ENCODE measurements at regions not wholly inside any gene's neighbourhood (a gene's known extent, or its start where the extent isn't known, plus 50 kb on each side); places are given as distances from the start of the nearest gene placed in this dataset.
A peak's percentile ranks its signal among the peaks of the same experiment; 100 is the strongest.

GRCh38 chr13:106917673-106918556, 350.0 kb upstream of the ARGLU1 start:
- peak overlapping the region in 1 of 2 experiments; percentile 98 for H3K14ac ChIP-seq (ENCODE audit: low read length in 2 of 2)
- peak overlapping the region; percentile 66 for H2BK5ac ChIP-seq (ENCODE audit: low read depth, low read length, poor library complexity, severe bottlenecking)
- peaks cover 10% of the 10 kb centered on the region for H3K4me1 ChIP-seq (ENCODE audit: control insufficient read depth, insufficient read depth, low read depth, low read length)
- peak overlapping the region; percentile 96 for H2AFZ ChIP-seq (ENCODE audit: low read depth, low read length)
- H3K4ac ChIP-seq (ENCODE audit: low read depth in 1 of 2, low read length in 2 of 2), result peak overlapping the region; percentile 97 to 98
- H4K91ac ChIP-seq (ENCODE audit: low read length), result peak overlapping the region; percentile 99
- H3K4me2 ChIP-seq (ENCODE audit: low read length, poor library complexity, severe bottlenecking), result peak overlapping the region; percentile 97
- peak overlapping the region; percentile 93 to 99 for H3K18ac ChIP-seq (ENCODE audit: low read depth in 1 of 2, low read length in 2 of 2)
- H2BK120ac ChIP-seq (ENCODE audit: low read depth, low read length), result peak overlapping the region; percentile 94
- H3K79me1 ChIP-seq (replicated peaks; ENCODE audit: low read length, poor library complexity, severe bottlenecking), result no peaks in the 10 kb centered on the region
- H4K8ac ChIP-seq (ENCODE audit: low read length), result peak overlapping the region; percentile 100
- no peak overlapping the region for H2AK5ac ChIP-seq (ENCODE audit: low read length, severe bottlenecking)
- 3% methylated on average over 41 of the region's 63 CpGs for WGBS
- H3K27ac ChIP-seq (ENCODE audit: low read length, poor library complexity, severe bottlenecking), result peak overlapping the region; percentile 40
- peak overlapping the region; percentile 94 for H2BK15ac ChIP-seq (ENCODE audit: low read depth, poor library complexity, severe bottlenecking)
- peak; percentile 74 for DNase-seq
- peak overlapping the region; percentile 93 for H3K9ac ChIP-seq (ENCODE audit: low read length)
- peak overlapping the region in 1 of 2 experiments; percentile 97 for H3K23ac ChIP-seq (ENCODE audit: low read length in 2 of 2)
- H2BK12ac ChIP-seq (ENCODE audit: low read length in 2 of 2), result peak overlapping the region in 1 of 2 experiments; percentile 84
- H3K4me3 ChIP-seq (ENCODE audit: insufficient read depth in 1 of 2, low read depth in 1 of 2, low read length in 2 of 2), result peak overlapping the region; percentile 62 to 81
- H3K27me3 ChIP-seq (ENCODE audit: control insufficient read depth in 1 of 2, insufficient read depth in 1 of 2, low read length in 2 of 2), result no peaks in the 10 kb centered on the region
- H3K9me3 ChIP-seq (ENCODE audit: control insufficient read depth, low read length), result no peaks in the 10 kb centered on the region
- no peaks in the 10 kb centered on the region for H3K36me3 ChIP-seq (ENCODE audit: control insufficient read depth in 1 of 2, insufficient read depth in 2 of 2, low read depth in 1 of 2, low read length in 2 of 2)

DNA sequence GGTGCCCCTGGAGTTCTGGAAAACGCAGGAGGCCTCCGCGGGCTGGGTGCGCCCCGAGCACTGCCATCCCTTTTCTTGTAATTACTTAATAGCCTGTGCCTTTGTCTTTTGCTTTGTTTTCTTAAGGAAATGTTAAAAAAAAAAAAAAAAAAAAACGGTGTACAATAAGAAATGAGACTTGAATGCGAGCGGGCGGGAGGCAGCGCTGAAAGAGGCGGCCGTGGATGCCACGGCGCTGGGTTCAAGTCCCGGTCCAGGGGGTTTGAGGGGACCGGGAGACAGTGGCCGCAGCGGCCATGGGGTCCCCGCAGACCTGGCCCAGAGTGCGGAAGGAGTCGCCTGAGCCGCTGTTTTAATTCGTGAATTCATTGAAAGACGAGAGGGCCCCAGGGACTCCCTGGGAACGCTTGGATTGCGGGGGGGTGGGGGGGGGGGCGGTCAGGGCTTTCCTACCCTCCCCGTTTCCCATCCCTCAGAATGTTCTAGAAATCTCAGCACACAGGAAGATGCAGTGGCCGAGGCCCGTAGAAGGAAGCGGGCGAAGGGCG, 349.2 kb upstream of the ARGLU1 start:
- H2BK12ac ChIP-seq (ENCODE audit: low read length in 2 of 2), result no peak overlapping the region
- DNase-seq, result no peak
- H3K23ac ChIP-seq (ENCODE audit: low read length in 2 of 2), result no peak overlapping the region
- H3K36me3 ChIP-seq (ENCODE audit: control insufficient read depth in 1 of 2, insufficient read depth in 2 of 2, low read depth in 1 of 2, low read length in 2 of 2), result no peaks in the 10 kb centered on the region
- peak overlapping the region; percentile 99 for H4K91ac ChIP-seq (ENCODE audit: low read length)
- peak overlapping the region; percentile 96 for H2AFZ ChIP-seq (ENCODE audit: low read depth, low read length)
- no peak overlapping the region for H3K4ac ChIP-seq (ENCODE audit: low read depth in 1 of 2, low read length in 2 of 2)
- H3K9me3 ChIP-seq (ENCODE audit: control insufficient read depth, low read length), result no peaks in the 10 kb centered on the region
- H3K27me3 ChIP-seq (ENCODE audit: control insufficient read depth in 1 of 2, insufficient read depth in 1 of 2, low read length in 2 of 2), result no peaks in the 10 kb centered on the region
- peak overlapping the region in 1 of 2 experiments; percentile 93 for H3K18ac ChIP-seq (ENCODE audit: low read depth in 1 of 2, low read length in 2 of 2)
- 77% methylated on average over 15 of the region's 33 CpGs for WGBS
- peak overlapping the region; percentile 53 for H3K9ac ChIP-seq (ENCODE audit: low read length)
- H3K4me1 ChIP-seq (ENCODE audit: control insufficient read depth, insufficient read depth, low read depth, low read length), result peaks cover 10% of the 10 kb centered on the region
- H2AK5ac ChIP-seq (ENCODE audit: low read length, severe bottlenecking), result no peak overlapping the region
- H3K4me2 ChIP-seq (ENCODE audit: low read length, poor library complexity, severe bottlenecking), result peak overlapping the region; percentile 97
- peak overlapping the region; percentile 100 for H4K8ac ChIP-seq (ENCODE audit: low read length)
- no peak overlapping the region for H3K14ac ChIP-seq (ENCODE audit: low read length in 2 of 2)
- no peak overlapping the region for H2BK5ac ChIP-seq (ENCODE audit: low read depth, low read length, poor library complexity, severe bottlenecking)
- no peak overlapping the region for H3K27ac ChIP-seq (ENCODE audit: low read length, poor library complexity, severe bottlenecking)
- no peaks in the 10 kb centered on the region for H3K79me1 ChIP-seq (replicated peaks; ENCODE audit: low read length, poor library complexity, severe bottlenecking)
- H3K4me3 ChIP-seq (ENCODE audit: insufficient read depth in 1 of 2, low read depth in 1 of 2, low read length in 2 of 2), result no peak overlapping the region
- peak overlapping the region; percentile 94 for H2BK120ac ChIP-seq (ENCODE audit: low read depth, low read length)
- H2BK15ac ChIP-seq (ENCODE audit: low read depth, poor library complexity, severe bottlenecking), result no peak overlapping the region

GRCh38 chr13:106916329-106916976, 348.5 kb upstream of the ARGLU1 start:
- Histone ChIP-seq H3K4me3 (ENCODE audit: insufficient read depth in 1 of 2, low read depth in 1 of 2, low read length in 2 of 2) (no peak overlapping the region), H3K4ac (ENCODE audit: low read depth in 1 of 2, low read length in 2 of 2) (no peak overlapping the region), H2BK120ac (ENCODE audit: low read depth, low read length) (no peak overlapping the region), H3K79me1 (replicated peaks; ENCODE audit: low read length, poor library complexity, severe bottlenecking) (no peaks in the 10 kb centered on the region), H4K8ac (ENCODE audit: low read length) (no peak overlapping the region), H3K4me2 (ENCODE audit: low read length, poor library complexity, severe bottlenecking) (no peak overlapping the region), H2BK12ac (ENCODE audit: low read length in 2 of 2) (no peak overlapping the region), H3K23ac (ENCODE audit: low read length in 2 of 2) (no peak overlapping the region), H3K14ac (ENCODE audit: low read length in 2 of 2) (no peak overlapping the region), H3K4me1 (ENCODE audit: control insufficient read depth, insufficient read depth, low read depth, low read length) (peaks cover 10% of the 10 kb centered on the region), H2AK5ac (ENCODE audit: low read length, severe bottlenecking) (no peak overlapping the region), H4K91ac (ENCODE audit: low read length) (no peak overlapping the region), H3K9ac (ENCODE audit: low read length) (peak overlapping the region; percentile 53), H3K18ac (ENCODE audit: low read depth in 1 of 2, low read length in 2 of 2) (no peak overlapping the region), H2AFZ (ENCODE audit: low read depth, low read length) (no peak overlapping the region), H2BK5ac (ENCODE audit: low read depth, low read length, poor library complexity, severe bottlenecking) (no peak overlapping the region), H3K27ac (ENCODE audit: low read length, poor library complexity, severe bottlenecking) (no peak overlapping the region), H2BK15ac (ENCODE audit: low read depth, poor library complexity, severe bottlenecking) (no peak overlapping the region), H3K27me3 (ENCODE audit: control insufficient read depth in 1 of 2, insufficient read depth in 1 of 2, low read length in 2 of 2) (no peaks in the 10 kb centered on the region), H3K36me3 (ENCODE audit: control insufficient read depth in 1 of 2, insufficient read depth in 2 of 2, low read depth in 1 of 2, low read length in 2 of 2) (no peaks in the 10 kb centered on the region), H3K9me3 (ENCODE audit: control insufficient read depth, low read length) (no peaks in the 10 kb centered on the region)
- 75% methylated on average over 10 of the region's 15 CpGs for WGBS
- DNase-seq, result no peak

DNA sequence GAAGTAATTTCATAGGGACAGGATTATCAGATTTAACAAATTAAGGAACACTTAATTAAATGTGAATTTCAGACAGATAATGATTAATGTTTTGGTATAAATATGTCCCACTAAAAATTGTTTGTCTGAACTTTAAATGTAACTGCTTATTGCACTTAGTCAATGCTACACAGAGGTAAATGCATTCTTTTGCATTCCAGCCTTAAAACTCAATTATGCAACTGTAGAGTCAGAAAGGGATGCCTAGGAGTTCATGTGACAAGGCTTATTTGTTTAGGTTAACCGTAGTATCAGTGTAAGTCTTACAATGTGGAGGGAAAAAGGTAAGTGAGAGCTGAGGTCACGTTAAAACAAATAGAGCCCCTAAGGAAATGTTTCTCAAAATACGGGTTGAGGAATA, 347.2 kb upstream of the ARGLU1 start:
- Histone ChIP-seq H4K91ac (ENCODE audit: low read length) (no peak overlapping the region), H2BK120ac (ENCODE audit: low read depth, low read length) (no peak overlapping the region), H3K9ac (ENCODE audit: low read length) (no peak overlapping the region), H2BK5ac (ENCODE audit: low read depth, low read length, poor library complexity, severe bottlenecking) (no peak overlapping the region), H3K79me1 (replicated peaks; ENCODE audit: low read length, poor library complexity, severe bottlenecking) (no peaks in the 10 kb centered on the region), H3K4me3 (ENCODE audit: insufficient read depth in 1 of 2, low read depth in 1 of 2, low read length in 2 of 2) (no peak overlapping the region), H2AK5ac (ENCODE audit: low read length, severe bottlenecking) (no peak overlapping the region), H3K27ac (ENCODE audit: low read length, poor library complexity, severe bottlenecking) (no peak overlapping the region), H3K27me3 (ENCODE audit: control insufficient read depth in 1 of 2, insufficient read depth in 1 of 2, low read length in 2 of 2) (no peaks in the 10 kb centered on the region), H2BK15ac (ENCODE audit: low read depth, poor library complexity, severe bottlenecking) (no peak overlapping the region), H4K8ac (ENCODE audit: low read length) (no peak overlapping the region), H3K4me2 (ENCODE audit: low read length, poor library complexity, severe bottlenecking) (no peak overlapping the region), H2BK12ac (ENCODE audit: low read length in 2 of 2) (no peak overlapping the region), H3K14ac (ENCODE audit: low read length in 2 of 2) (no peak overlapping the region), H3K23ac (ENCODE audit: low read length in 2 of 2) (no peak overlapping the region), H3K9me3 (ENCODE audit: control insufficient read depth, low read length) (no peaks in the 10 kb centered on the region), H2AFZ (ENCODE audit: low read depth, low read length) (no peak overlapping the region), H3K18ac (ENCODE audit: low read depth in 1 of 2, low read length in 2 of 2) (no peak overlapping the region), H3K36me3 (ENCODE audit: control insufficient read depth in 1 of 2, insufficient read depth in 2 of 2, low read depth in 1 of 2, low read length in 2 of 2) (no peaks in the 10 kb centered on the region), H3K4ac (ENCODE audit: low read depth in 1 of 2, low read length in 2 of 2) (no peak overlapping the region), H3K4me1 (ENCODE audit: control insufficient read depth, insufficient read depth, low read depth, low read length) (peaks cover 10% of the 10 kb centered on the region)
- no peak for DNase-seq
- 70% methylated on average over 3 of the region's 3 CpGs for WGBS

Measured in mesenchymal stem cell (in vitro differentiated cells and primary cell).